ENCODE measurements at regions not wholly inside any gene's neighbourhood (a gene's known extent, or its start where the extent isn't known, plus 50 kb on each side); places are given as distances from the start of the nearest gene placed in this dataset.
A peak's percentile ranks its signal among the peaks of the same experiment; 100 is the strongest.

DNA sequence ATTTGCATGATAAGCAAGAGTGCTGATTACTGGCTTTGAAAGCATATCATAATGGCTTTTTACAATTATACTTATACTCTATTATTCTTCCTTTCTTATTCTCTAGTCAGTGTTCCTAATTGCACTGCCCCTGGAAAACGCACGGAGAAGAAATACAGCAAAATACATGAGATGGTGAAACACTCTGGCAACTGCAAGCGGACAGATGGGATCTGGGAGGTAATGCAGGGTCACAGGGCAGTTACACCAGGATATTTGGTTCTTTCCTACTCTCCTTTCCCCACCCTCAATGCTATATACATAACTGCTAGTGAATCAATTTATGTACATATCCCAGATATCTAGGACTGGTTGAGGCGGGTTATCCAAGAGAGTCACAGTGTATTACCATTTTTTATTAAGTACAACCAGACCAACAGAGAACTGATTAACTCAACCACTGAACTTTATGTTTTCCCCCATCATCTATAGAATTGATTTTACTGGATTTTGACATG lies 423.7 kb downstream of the ZSWIM6 start:
- no peak for TF ChIP-seq CTCF (conservative IDR thresholded peaks at IDR 0.05; ENCODE audit: low read depth, low read length)
- no peak overlapping the region for H3K4me3 ChIP-seq (ENCODE audit: low read length)
- DNase-seq (ENCODE audit: low read depth): no peak

DNA sequence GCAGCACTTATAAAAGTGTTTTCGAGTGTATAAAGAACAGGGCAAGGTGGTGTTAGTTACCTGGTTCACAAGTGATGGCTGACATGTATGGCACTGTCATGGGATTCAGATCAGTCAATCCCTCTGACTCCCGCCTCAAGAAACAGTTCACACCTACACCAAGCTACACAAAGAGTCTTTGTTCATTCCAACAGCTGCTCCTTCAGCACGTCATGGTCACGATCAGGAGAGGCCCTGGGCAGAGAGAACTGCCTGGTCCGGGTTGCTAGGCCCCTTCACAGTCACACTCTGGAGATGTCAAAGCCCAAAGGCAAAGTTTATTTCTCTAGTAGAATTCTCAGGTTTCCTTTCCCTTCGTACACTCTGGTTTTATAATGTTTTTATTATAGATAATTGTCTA lies 426.7 kb downstream of the ZSWIM6 start:
- TF ChIP-seq CTCF (conservative IDR thresholded peaks at IDR 0.05; ENCODE audit: low read depth, low read length): no peak
- no peak for DNase-seq (ENCODE audit: low read depth)
- H3K4me3 ChIP-seq (ENCODE audit: low read length): no peak overlapping the region

DNA sequence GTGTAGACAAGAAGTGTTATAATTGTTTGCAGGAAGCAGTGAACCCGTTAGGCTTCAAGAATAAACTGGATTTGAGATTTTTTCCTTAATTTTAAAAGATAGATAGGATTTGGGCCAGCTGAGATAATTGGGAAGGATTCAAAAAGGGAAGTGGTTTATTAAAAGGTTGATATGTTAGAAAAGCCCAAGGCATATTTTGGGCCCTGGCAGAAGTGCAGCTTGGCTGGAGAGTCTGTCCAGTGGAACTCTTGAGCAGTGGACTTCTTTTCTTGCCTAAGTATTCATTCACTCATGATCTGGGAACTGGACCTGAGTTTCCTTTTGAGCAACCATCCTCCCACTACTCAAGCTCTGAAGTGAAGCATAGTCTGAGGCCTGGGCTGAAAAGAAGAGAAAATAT lies 433.4 kb downstream of the ZSWIM6 start:
- no peak for DNase-seq (ENCODE audit: low read depth)
- H3K4me3 ChIP-seq (ENCODE audit: low read length): no peak overlapping the region
- TF ChIP-seq CTCF (conservative IDR thresholded peaks at IDR 0.05; ENCODE audit: low read depth, low read length): no peak

DNA sequence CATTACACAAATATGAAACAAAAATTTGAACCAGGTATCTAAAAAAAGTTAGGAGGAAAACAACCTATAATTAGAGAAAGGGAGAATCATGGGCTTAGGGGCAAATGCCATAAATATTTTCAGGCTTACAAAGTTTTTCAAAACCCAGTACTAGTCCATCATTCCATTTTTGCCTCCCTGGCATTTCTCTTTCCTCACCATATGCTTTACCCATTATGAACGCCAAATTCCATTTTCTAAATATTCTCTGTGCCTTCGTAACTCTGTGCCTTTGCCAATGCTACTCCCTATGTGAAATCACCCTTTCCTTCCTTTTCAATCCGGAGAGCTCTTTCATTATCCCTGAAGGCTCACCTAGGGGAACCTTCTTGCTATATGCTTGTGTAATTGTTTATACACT lies 434.1 kb downstream of the ZSWIM6 start:
- no peak for DNase-seq (ENCODE audit: low read depth)
- no peak for TF ChIP-seq CTCF (conservative IDR thresholded peaks at IDR 0.05; ENCODE audit: low read depth, low read length)
- no peak overlapping the region for H3K4me3 ChIP-seq (ENCODE audit: low read length)

- DNase-seq (ENCODE audit: low read depth): no peak
- no peak overlapping the region for H3K4me3 ChIP-seq (ENCODE audit: low read length)
- TF ChIP-seq CTCF (conservative IDR thresholded peaks at IDR 0.05; ENCODE audit: low read depth, low read length): no peak
Observed at GRCh38 chr5:61767231-61768080, 435.4 kb downstream of the ZSWIM6 start.

DNA sequence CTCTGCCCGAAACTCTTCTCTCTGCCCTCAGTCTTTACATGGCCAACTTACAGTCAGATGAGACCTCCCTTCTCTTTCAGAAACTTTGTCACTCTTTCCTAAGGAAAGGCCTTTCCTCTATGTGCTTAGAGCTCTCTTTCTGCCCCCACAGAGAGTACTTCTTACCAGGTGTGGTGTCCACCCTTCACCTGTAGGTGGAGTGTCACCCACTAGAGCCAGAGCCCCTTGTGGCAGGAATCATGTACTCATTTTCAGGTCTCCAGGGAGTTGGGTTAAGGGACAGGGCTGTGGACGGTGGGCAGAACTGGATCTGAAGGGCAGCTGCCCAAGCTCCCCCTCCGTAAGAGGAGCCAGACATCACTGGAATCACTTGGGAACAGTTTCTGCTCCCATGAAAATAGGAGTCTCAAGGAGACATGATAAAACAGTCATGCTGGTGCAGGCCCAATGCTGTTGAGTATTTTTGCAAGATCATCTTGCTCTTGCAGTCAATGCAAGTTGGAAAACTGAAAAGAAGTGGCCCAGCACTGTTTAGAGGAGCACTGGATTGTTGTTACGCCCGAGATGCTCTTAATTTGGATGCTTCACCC lies 436.7 kb downstream of the ZSWIM6 start:
- no peak overlapping the region for H3K4me3 ChIP-seq (ENCODE audit: low read length)
- DNase-seq (ENCODE audit: low read depth): peak; percentile 8
- TF ChIP-seq CTCF (conservative IDR thresholded peaks at IDR 0.05; ENCODE audit: low read depth, low read length): peak; percentile 95

- TF ChIP-seq CTCF (conservative IDR thresholded peaks at IDR 0.05; ENCODE audit: low read depth, low read length): no peak
- no peak overlapping the region for H3K4me3 ChIP-seq (ENCODE audit: low read length)
- DNase-seq (ENCODE audit: low read depth): no peak
Observed at GRCh38 chr5:61771062-61771461, 439.0 kb downstream of the ZSWIM6 start.

All from retinal pigment epithelial cell (primary cell).